Karpas-422 (cell line): ENCODE measurements at regions not wholly inside any gene's neighbourhood (a gene's known extent, or its start where the extent isn't known, plus 50 kb on each side); places are given as distances from the start of the nearest gene placed in this dataset.

Experiments
- DNase-seq: peaks from one replicate; pipeline ENCODE4 v3.0.0-alpha.2; 2015
- H2AFZ ChIP-seq: fragments of 200-600 bp; sonication (generic); 2 replicates; pipeline ENCODE4 v1.6.1; 2014; ENCODE audit warnings: antibody characterized with exemption, low read length, mixed read lengths
- H3K27ac ChIP-seq: fragments of 200-600 bp; sonication (generic); 2 replicates; pipeline ENCODE4 v1.5.1; 2014; ENCODE audit warnings: mild to moderate bottlenecking, low read length, moderate library complexity
- H3K27me3 ChIP-seq: fragments of 200-600 bp; sonication (generic); 2 replicates; pipeline ENCODE4 v1.6.1; 2014; ENCODE audit warnings: low read length, mixed read lengths
- H3K36me3 ChIP-seq: fragments of 200-600 bp; sonication (generic); 2 replicates; pipeline ENCODE4 v1.6.1; 2014; ENCODE audit warnings: low read length, mixed read lengths; ENCODE audit not compliant: insufficient read depth
- H3K4me1 ChIP-seq: fragments of 200-600 bp; sonication (generic); 2 replicates; pipeline ENCODE4 v1.6.1; 2014; ENCODE audit warnings: mild to moderate bottlenecking, low read length, mixed read lengths
- H3K4me2 ChIP-seq: fragments of 200-600 bp; sonication (generic); 2 replicates; pipeline ENCODE4 v1.6.1; 2014; ENCODE audit warnings: low read length, low read depth, mild to moderate bottlenecking; ENCODE audit not compliant: poor library complexity, severe bottlenecking
- H3K4me3 ChIP-seq: fragments of 200-600 bp; sonication (generic); 2 replicates; pipeline ENCODE4 v1.5.1; 2014; ENCODE audit warnings: mild to moderate bottlenecking, antibody characterized with exemption, low read length, mixed read lengths
- H3K79me2 ChIP-seq: fragments of 200-600 bp; sonication (generic); 2 replicates; pipeline ENCODE4 v1.6.1; 2014; ENCODE audit warnings: mild to moderate bottlenecking, low read length, mixed read lengths
- H3K9ac ChIP-seq: fragments of 200-600 bp; sonication (generic); 2 replicates; pipeline ENCODE4 v1.6.0; 2014; ENCODE audit warnings: low read length
- H3K9me2 ChIP-seq: fragments of 200-600 bp; sonication (generic), shearing (Covaris generic); replicated peaks from 2 replicates; pipeline ENCODE4 v1.6.0; 2014; ENCODE audit warnings: mild to moderate bottlenecking, low read length, moderate library complexity; ENCODE audit not compliant: insufficient read depth
- H3K9me3 ChIP-seq: fragments of 300-700, 200-600 bp; sonication (generic); 2 replicates; pipeline ENCODE4 v1.6.1; 2014; ENCODE audit warnings: low read length, mixed read lengths
- H4K20me1 ChIP-seq: fragments of 200-600 bp; sonication (generic); 2 replicates; pipeline ENCODE4 v1.6.1; 2014; ENCODE audit warnings: mild to moderate bottlenecking, antibody characterized with exemption, low read length, low read depth; ENCODE audit not compliant: insufficient read depth

- Histone ChIP-seq H2AFZ (no peak overlapping the region), H3K9me3 (no peaks in the 10 kb centered on the region), H3K4me3 (no peak overlapping the region), H3K79me2 (no peaks in the 10 kb centered on the region), H3K27me3 (no peaks in the 10 kb centered on the region), H3K9me2 (no peaks in the 10 kb centered on the region), H3K27ac (no peak overlapping the region), H3K9ac (no peak overlapping the region), H4K20me1 (no peaks in the 10 kb centered on the region), H3K4me2 (no peak overlapping the region), H3K36me3 (no peaks in the 10 kb centered on the region), H3K4me1 (no peaks in the 10 kb centered on the region)
- DNase-seq, result no peak
These were observed 75.0 kb upstream of the EXOC2 start for GRCh38 chr6:767755-768512.

GRCh38 chr6:766625-767024 is 73.7 kb upstream of the EXOC2 start:
- H3K9me3 ChIP-seq, result no peaks in the 10 kb centered on the region
- H3K36me3 ChIP-seq, result no peaks in the 10 kb centered on the region
- no peaks in the 10 kb centered on the region for H4K20me1 ChIP-seq
- H3K4me2 ChIP-seq, result no peak overlapping the region
- H3K4me3 ChIP-seq, result no peak overlapping the region
- no peak overlapping the region for H3K9ac ChIP-seq
- DNase-seq, result no peak
- no peak overlapping the region for H3K27ac ChIP-seq
- H3K27me3 ChIP-seq, result no peaks in the 10 kb centered on the region
- H2AFZ ChIP-seq, result no peak overlapping the region
- no peaks in the 10 kb centered on the region for H3K9me2 ChIP-seq
- H3K79me2 ChIP-seq, result no peaks in the 10 kb centered on the region
- no peaks in the 10 kb centered on the region for H3K4me1 ChIP-seq

GRCh38 chr6:761997-762396 is 69.1 kb upstream of the EXOC2 start:
- Histone ChIP-seq H3K4me3 (no peak overlapping the region), H3K9me2 (no peaks in the 10 kb centered on the region), H3K4me2 (no peak overlapping the region), H3K9me3 (no peaks in the 10 kb centered on the region), H3K4me1 (no peaks in the 10 kb centered on the region), H3K79me2 (no peaks in the 10 kb centered on the region), H3K36me3 (no peaks in the 10 kb centered on the region), H4K20me1 (no peaks in the 10 kb centered on the region), H3K27ac (no peak overlapping the region), H2AFZ (no peak overlapping the region), H3K9ac (no peak overlapping the region), H3K27me3 (no peaks in the 10 kb centered on the region)
- no peak for DNase-seq

- H4K20me1 ChIP-seq, result no peaks in the 10 kb centered on the region
- peak; percentile 39 for DNase-seq
- no peak overlapping the region for H3K4me2 ChIP-seq
- no peaks in the 10 kb centered on the region for H3K27me3 ChIP-seq
- H3K36me3 ChIP-seq, result no peaks in the 10 kb centered on the region
- H3K79me2 ChIP-seq, result no peaks in the 10 kb centered on the region
- no peaks in the 10 kb centered on the region for H3K9me2 ChIP-seq
- H2AFZ ChIP-seq, result no peak overlapping the region
- H3K9me3 ChIP-seq, result no peaks in the 10 kb centered on the region
- no peak overlapping the region for H3K27ac ChIP-seq
- H3K4me1 ChIP-seq, result no peaks in the 10 kb centered on the region
- no peak overlapping the region for H3K9ac ChIP-seq
- no peak overlapping the region for H3K4me3 ChIP-seq
These were observed 68.3 kb upstream of the EXOC2 start for GRCh38 chr6:760982-761955.

- Histone ChIP-seq H3K4me1 (no peaks in the 10 kb centered on the region), H2AFZ (no peak overlapping the region), H3K27me3 (no peaks in the 10 kb centered on the region), H3K4me3 (no peak overlapping the region), H3K9me2 (no peaks in the 10 kb centered on the region), H3K79me2 (no peaks in the 10 kb centered on the region), H3K9me3 (no peaks in the 10 kb centered on the region), H3K36me3 (no peaks in the 10 kb centered on the region), H3K9ac (no peak overlapping the region), H3K4me2 (no peak overlapping the region), H4K20me1 (no peaks in the 10 kb centered on the region), H3K27ac (no peak overlapping the region)
- peak; percentile 28 for DNase-seq
These were observed 66.8 kb upstream of the EXOC2 start for GRCh38 chr6:759729-760128.

- H3K4me2 ChIP-seq, result no peak overlapping the region
- no peaks in the 10 kb centered on the region for H4K20me1 ChIP-seq
- H3K27me3 ChIP-seq, result no peaks in the 10 kb centered on the region
- H3K4me1 ChIP-seq, result no peaks in the 10 kb centered on the region
- peak; percentile 33 for DNase-seq
- no peaks in the 10 kb centered on the region for H3K9me3 ChIP-seq
- H3K9me2 ChIP-seq, result no peaks in the 10 kb centered on the region
- no peak overlapping the region for H3K27ac ChIP-seq
- H2AFZ ChIP-seq, result no peak overlapping the region
- H3K9ac ChIP-seq, result no peak overlapping the region
- H3K4me3 ChIP-seq, result no peak overlapping the region
- H3K79me2 ChIP-seq, result no peaks in the 10 kb centered on the region
- no peaks in the 10 kb centered on the region for H3K36me3 ChIP-seq
These were observed 63.3 kb upstream of the EXOC2 start for GRCh38 chr6:756224-756623.

- Histone ChIP-seq H3K27me3 (no peaks in the 10 kb centered on the region), H3K79me2 (no peaks in the 10 kb centered on the region), H3K4me1 (no peaks in the 10 kb centered on the region), H3K9ac (no peak overlapping the region), H3K9me3 (no peaks in the 10 kb centered on the region), H3K4me3 (no peak overlapping the region), H4K20me1 (no peaks in the 10 kb centered on the region), H3K4me2 (no peak overlapping the region), H3K27ac (no peak overlapping the region), H3K9me2 (no peaks in the 10 kb centered on the region), H3K36me3 (no peaks in the 10 kb centered on the region), H2AFZ (no peak overlapping the region)
- no peak for DNase-seq
These were observed 61.3 kb upstream of the EXOC2 start for GRCh38 chr6:754202-754601.

- no peak overlapping the region for H3K4me2 ChIP-seq
- H4K20me1 ChIP-seq, result no peaks in the 10 kb centered on the region
- no peaks in the 10 kb centered on the region for H3K9me2 ChIP-seq
- H3K36me3 ChIP-seq, result no peaks in the 10 kb centered on the region
- H3K9ac ChIP-seq, result no peak overlapping the region
- no peaks in the 10 kb centered on the region for H3K9me3 ChIP-seq
- no peaks in the 10 kb centered on the region for H3K27me3 ChIP-seq
- H3K4me1 ChIP-seq, result no peaks in the 10 kb centered on the region
- H3K4me3 ChIP-seq, result no peak overlapping the region
- H3K79me2 ChIP-seq, result no peaks in the 10 kb centered on the region
- no peak overlapping the region for H2AFZ ChIP-seq
- no peak for DNase-seq
- H3K27ac ChIP-seq, result no peak overlapping the region
These were observed 60.5 kb upstream of the EXOC2 start for GRCh38 chr6:753486-753885.
